Keratinocyte (primary cell): ENCODE measurements at regions not wholly inside any gene's neighbourhood (a gene's known extent, or its start where the extent isn't known, plus 50 kb on each side); places are given as distances from the start of the nearest gene placed in this dataset.

Experiments used
- DNase-seq: peaks from one replicate; pipeline ENCODE4 v3.0.0-alpha.2; 2011; ENCODE audit warnings: low read depth, missing footprints, low spot score
- FAIRE-seq: peaks from 2 replicates; lab custom pipeline; 2011; peaks lifted over from hg19 to GRCh38; lab: Jason Lieb, UNC
- H2AFZ ChIP-seq: 2 replicates; pipeline ENCODE4 v1.6.0; 2012; ENCODE audit warnings: low read length, control low read depth, inconsistent platforms; ENCODE audit not compliant: control insufficient read depth
- H3K27ac ChIP-seq: 2 replicates; pipeline ENCODE4 v1.5.1; 2011; ENCODE audit warnings: low read length; ENCODE audit not compliant: control insufficient read depth, insufficient read depth
- H3K27me3 ChIP-seq: 3 replicates; pipeline ENCODE4 v1.6.0; 2011; ENCODE audit warnings: low read length; ENCODE audit not compliant: control insufficient read depth, insufficient read depth; ENCODE audit errors: extremely low read depth
- H3K36me3 ChIP-seq, 2 experiments: 2 replicates in 1 of 2; 3 replicates in 1 of 2; pipeline ENCODE4 v1.5.1; 2011; ENCODE audit warnings: low read length in 2 of 2, mild to moderate bottlenecking in 1 of 2; ENCODE audit not compliant: control insufficient read depth in 2 of 2, insufficient read depth in 2 of 2; ENCODE audit errors: extremely low read depth in 1 of 2
- H3K4me1 ChIP-seq: 3 replicates; pipeline ENCODE4 v1.5.1; 2011; ENCODE audit warnings: low read length; ENCODE audit not compliant: control insufficient read depth, insufficient read depth; ENCODE audit errors: extremely low read depth
- H3K4me2 ChIP-seq: 3 replicates; pipeline ENCODE4 v1.6.0; 2011; ENCODE audit warnings: low read depth, low read length; ENCODE audit not compliant: control insufficient read depth, insufficient read depth; ENCODE audit errors: extremely low read depth
- H3K4me3 ChIP-seq, 3 experiments: fragments of 200-600 bp in 1 of 3; sonication (generic) in 1 of 3; 2 replicates in 2 of 3; 3 replicates in 1 of 3; pipeline ENCODE4 v1.5.1; 2011 to 2016; ENCODE audit warnings: low read length in 3 of 3, mild to moderate bottlenecking in 3 of 3, control low read depth in 2 of 3, inconsistent platforms in 1 of 3, low read depth in 1 of 3, mixed read lengths in 1 of 3, mixed run types in 1 of 3, moderate library complexity in 1 of 3; ENCODE audit not compliant: control insufficient read depth in 2 of 3, insufficient read depth in 2 of 3; ENCODE audit errors: extremely low read depth in 1 of 3
- H3K79me2 ChIP-seq: 2 replicates; pipeline ENCODE4 v1.6.0; 2012; ENCODE audit warnings: low read length; ENCODE audit not compliant: control insufficient read depth, insufficient read depth
- H3K9ac ChIP-seq: 3 replicates; pipeline ENCODE4 v1.6.0; 2011; ENCODE audit warnings: low read length; ENCODE audit not compliant: control insufficient read depth, insufficient read depth; ENCODE audit errors: extremely low read depth
- H3K9me1 ChIP-seq: 3 replicates; pipeline ENCODE4 v1.6.0; 2011; ENCODE audit warnings: low read length; ENCODE audit not compliant: control insufficient read depth, insufficient read depth; ENCODE audit errors: extremely low read depth
- H3K9me3 ChIP-seq: 2 replicates; pipeline ENCODE4 v1.5.1; 2012; ENCODE audit warnings: low read depth, low read length; ENCODE audit not compliant: control insufficient read depth
- H4K20me1 ChIP-seq: 3 replicates; pipeline ENCODE4 v1.6.0; 2011; ENCODE audit warnings: low read length; ENCODE audit not compliant: control insufficient read depth, insufficient read depth; ENCODE audit errors: extremely low read depth
- EZH2 ChIP-seq: IDR thresholded peaks from one replicate; pipeline ENCODE4 v1.6.1; 2012; ENCODE audit warnings: inconsistent platforms, mild to moderate bottlenecking, low read length, moderate library complexity
- dilution Hi-C: fragments of 300-500 bp; cut with MboI; formaldehyde crosslinking; loops from one replicate; pipeline ENCODE4 v1.7.0; 2020; ENCODE audit warnings: low sequenced_read_pairs; ENCODE audit not compliant: extremely low pct_ligation_motif_present
- TF ChIP-seq, protein P1 (sequence below), 3 experiments: IDR thresholded peaks in 1 of 3; conservative IDR thresholded peaks in 1 of 3; optimal IDR thresholded peaks in 1 of 3; 2 replicates in 2 of 3; 3 replicates in 1 of 3; pipeline versions ENCODE3 to v1.5.1; 2011; ENCODE audit warnings: low read length in 3 of 3, mild to moderate bottlenecking in 3 of 3, moderate library complexity in 2 of 3, control low read depth in 1 of 3, inconsistent platforms in 1 of 3; ENCODE audit not compliant: insufficient read depth in 2 of 3; ENCODE audit errors: extremely low read depth in 1 of 3

DNA sequence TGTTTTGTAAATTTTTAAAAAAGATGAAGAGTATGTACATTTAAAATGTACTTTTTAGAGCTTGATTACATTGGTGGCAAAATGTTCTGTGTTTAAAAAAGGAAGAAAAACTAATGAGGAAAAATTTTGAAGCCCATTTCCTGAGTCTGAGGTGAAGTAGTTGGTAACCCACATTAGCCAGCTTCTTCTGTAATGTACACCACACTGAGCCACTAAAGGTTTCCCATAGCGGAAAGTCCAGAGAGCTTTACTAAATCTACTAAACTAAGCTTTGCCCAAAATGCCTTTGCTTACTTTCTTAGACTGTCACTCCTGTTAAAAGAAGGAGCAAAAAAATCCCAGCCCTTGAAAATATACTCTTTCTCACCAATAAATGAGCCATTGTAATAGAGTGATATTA, 804.8 kb upstream of the ZEB2 start:
- H3K36me3 ChIP-seq: no peaks in the 10 kb centered on the region
- H3K9me1 ChIP-seq: no peaks in the 10 kb centered on the region
- peak overlapping the region; percentile 33 for H3K27ac ChIP-seq
- H3K4me1 ChIP-seq: peaks cover 28% of the 10 kb centered on the region
- FAIRE-seq (no peak), DNase-seq (no peak)
- no peak overlapping the region for H3K4me3 ChIP-seq
- H3K79me2 ChIP-seq: no peaks in the 10 kb centered on the region
- H2AFZ ChIP-seq: no peak overlapping the region
- dilution Hi-C loops: no loop called here
- no peak overlapping the region for H3K9ac ChIP-seq
- no peaks in the 10 kb centered on the region for H3K9me3 ChIP-seq
- H4K20me1 ChIP-seq: no peaks in the 10 kb centered on the region
- H3K27me3 ChIP-seq: no peaks in the 10 kb centered on the region
- no peak overlapping the region for H3K4me2 ChIP-seq
- TF ChIP-seq, protein P1, sequence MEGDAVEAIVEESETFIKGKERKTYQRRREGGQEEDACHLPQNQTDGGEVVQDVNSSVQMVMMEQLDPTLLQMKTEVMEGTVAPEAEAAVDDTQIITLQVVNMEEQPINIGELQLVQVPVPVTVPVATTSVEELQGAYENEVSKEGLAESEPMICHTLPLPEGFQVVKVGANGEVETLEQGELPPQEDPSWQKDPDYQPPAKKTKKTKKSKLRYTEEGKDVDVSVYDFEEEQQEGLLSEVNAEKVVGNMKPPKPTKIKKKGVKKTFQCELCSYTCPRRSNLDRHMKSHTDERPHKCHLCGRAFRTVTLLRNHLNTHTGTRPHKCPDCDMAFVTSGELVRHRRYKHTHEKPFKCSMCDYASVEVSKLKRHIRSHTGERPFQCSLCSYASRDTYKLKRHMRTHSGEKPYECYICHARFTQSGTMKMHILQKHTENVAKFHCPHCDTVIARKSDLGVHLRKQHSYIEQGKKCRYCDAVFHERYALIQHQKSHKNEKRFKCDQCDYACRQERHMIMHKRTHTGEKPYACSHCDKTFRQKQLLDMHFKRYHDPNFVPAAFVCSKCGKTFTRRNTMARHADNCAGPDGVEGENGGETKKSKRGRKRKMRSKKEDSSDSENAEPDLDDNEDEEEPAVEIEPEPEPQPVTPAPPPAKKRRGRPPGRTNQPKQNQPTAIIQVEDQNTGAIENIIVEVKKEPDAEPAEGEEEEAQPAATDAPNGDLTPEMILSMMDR (optimal IDR thresholded peaks at IDR 0.05 in 1 of 3, IDR thresholded peaks at IDR 0.05 in 1 of 3, conservative IDR thresholded peaks at IDR 0.05 in 1 of 3; ENCODE audit: extremely low read depth in 1 of 3, insufficient read depth in 2 of 3, low read length in 3 of 3): no peak
- TF ChIP-seq EZH2: no peak

DNA sequence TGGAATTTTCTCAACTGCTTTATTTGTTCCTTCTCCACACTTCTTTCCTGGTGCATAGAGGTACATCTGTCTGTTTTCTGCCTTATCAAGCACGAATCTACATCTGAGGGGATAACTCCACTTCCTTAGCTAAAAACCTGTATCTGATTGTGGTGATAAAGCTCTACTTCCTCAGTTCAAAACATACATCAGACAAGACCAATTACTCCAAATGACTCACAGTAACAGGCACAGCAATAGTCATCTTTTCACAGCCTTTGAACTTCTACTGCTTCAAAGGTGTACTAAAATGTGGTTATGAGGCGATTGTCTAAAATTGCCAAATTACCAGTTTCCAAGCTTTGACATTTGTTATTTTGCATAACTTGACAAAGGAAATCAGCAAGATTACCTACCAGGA, 803.6 kb upstream of the ZEB2 start:
- Histone ChIP-seq H3K79me2 (no peaks in the 10 kb centered on the region), H3K4me1 (peaks cover 28% of the 10 kb centered on the region), H4K20me1 (no peaks in the 10 kb centered on the region), H3K27ac (no peak overlapping the region), H3K9me3 (no peaks in the 10 kb centered on the region), H3K4me2 (peak overlapping the region; percentile 42), H3K9me1 (no peaks in the 10 kb centered on the region), H2AFZ (peak overlapping the region; percentile 61), H3K4me3 (no peak overlapping the region), H3K9ac (no peak overlapping the region), H3K27me3 (no peaks in the 10 kb centered on the region), H3K36me3 (no peaks in the 10 kb centered on the region)
- dilution Hi-C loops: no loop called here
- DNase-seq: peak; percentile 17
- no peak for TF ChIP-seq EZH2
- TF ChIP-seq, protein P1 (optimal IDR thresholded peaks at IDR 0.05 in 1 of 3, IDR thresholded peaks at IDR 0.05 in 1 of 3, conservative IDR thresholded peaks at IDR 0.05 in 1 of 3; ENCODE audit: extremely low read depth in 1 of 3, insufficient read depth in 2 of 3, low read length in 3 of 3): no peak
- FAIRE-seq: peak; percentile 94
